ENCODE measurements at regions not wholly inside any gene's neighbourhood (a gene's known extent, or its start where the extent isn't known, plus 50 kb on each side); places are given as distances from the start of the nearest gene placed in this dataset.
"Not testable (repeated sequence)": the region's sequence is repeated elsewhere in the genome, so short reads cannot be mapped to it uniquely, and the experiment has no call there.

- DNase-seq = no peak
Measured at GRCh38 chr5:85173469-85173868, 788.8 kb upstream of the EDIL3 start.

- DNase-seq = no peak
Measured at GRCh38 chr5:85182344-85182743, 797.7 kb upstream of the EDIL3 start.

GRCh38 chr5:85204289-85204688, 819.6 kb upstream of the EDIL3 start:
- no peak for DNase-seq

GRCh38 chr5:85205430-85205829, 820.8 kb upstream of the EDIL3 start:
- no peak for DNase-seq

- DNase-seq = no peak
Measured at GRCh38 chr5:85225388-85225787, 840.7 kb upstream of the EDIL3 start.

GRCh38 chr5:85249204-85249603, 864.5 kb upstream of the EDIL3 start:
- DNase-seq = no peak

GRCh38 chr5:85263125-85263524, 878.4 kb upstream of the EDIL3 start:
- no peak for DNase-seq

GRCh38 chr5:85266692-85267091, 882.0 kb upstream of the EDIL3 start:
- DNase-seq = no peak

- DNase-seq = no peak
Measured at GRCh38 chr5:85268194-85268593, 883.5 kb upstream of the EDIL3 start.

- DNase-seq = no peak
Measured at GRCh38 chr5:85278193-85278592, 893.5 kb upstream of the EDIL3 start.

- DNase-seq = no peak
Measured at GRCh38 chr5:85288914-85289313, 904.2 kb upstream of the EDIL3 start.

DNA sequence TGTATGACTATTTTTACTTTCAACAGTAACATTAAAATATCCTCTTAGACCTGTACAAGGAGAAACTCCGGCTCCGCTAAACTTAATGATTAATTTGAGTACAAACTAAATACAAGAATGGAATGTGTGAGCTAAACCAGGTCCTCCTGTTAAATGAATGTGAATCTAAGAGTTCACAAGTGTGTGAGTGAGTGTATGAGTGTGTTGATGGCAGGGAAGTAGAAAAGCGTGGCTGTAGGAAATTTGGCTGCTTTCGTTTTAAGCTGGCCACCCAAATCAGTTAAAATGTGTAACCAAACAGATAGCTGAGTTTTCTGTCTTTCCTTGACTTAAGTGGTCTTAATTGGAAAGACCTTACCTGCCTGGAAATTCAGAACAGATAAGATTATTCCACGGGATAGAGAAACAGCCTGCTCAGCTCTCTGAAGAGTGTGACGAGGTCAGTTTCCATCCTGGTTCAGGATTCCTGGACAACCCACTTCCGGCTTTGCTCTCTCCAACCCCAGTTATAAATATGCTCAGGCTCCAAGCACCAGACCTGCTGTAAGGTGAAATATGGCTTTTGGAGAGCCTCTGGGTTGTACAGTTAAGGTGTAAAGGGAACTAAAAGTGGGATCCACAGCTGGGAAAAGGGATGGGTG, 908.6 kb upstream of the EDIL3 start:
- no peak for DNase-seq

DNA sequence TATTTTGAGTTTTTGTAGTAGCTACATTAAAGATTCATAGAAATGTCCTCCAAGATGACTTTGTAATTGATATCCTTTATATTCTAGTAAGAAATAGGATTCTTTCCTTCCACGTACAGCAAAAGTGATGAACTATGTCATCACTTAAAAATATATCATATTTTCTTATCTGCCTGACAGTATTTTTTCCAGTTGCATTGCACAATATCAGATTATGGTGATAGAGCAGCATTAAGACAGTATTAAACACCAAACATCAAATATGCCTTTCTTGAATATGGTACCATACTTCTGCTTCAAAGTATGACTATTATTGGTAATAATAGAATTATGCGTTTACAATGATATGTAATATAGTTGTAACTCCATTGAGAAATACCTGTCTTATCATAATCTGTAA, 919.8 kb upstream of the EDIL3 start:
- DNase-seq = no peak

DNA sequence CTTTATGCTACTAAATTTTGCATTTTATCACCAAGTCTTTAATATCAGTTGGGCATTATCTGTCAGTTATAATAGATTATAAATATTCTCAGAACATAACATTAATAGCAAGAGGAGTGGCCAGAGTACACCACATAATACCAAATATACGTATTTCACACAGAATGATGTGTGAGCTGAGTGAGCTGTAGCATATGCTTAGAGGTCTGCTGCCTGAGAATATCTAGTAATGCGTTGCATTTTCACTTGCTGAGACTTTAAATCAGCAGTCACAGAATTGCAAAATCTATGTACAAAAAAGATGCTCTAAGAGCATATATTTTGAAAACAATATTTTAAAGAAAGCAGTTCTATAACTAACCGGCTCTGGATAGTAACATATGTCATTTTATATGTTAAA, 921.1 kb upstream of the EDIL3 start:
- DNase-seq = no peak

GRCh38 chr5:85311536-85311935, 926.9 kb upstream of the EDIL3 start:
- no peak for DNase-seq

GRCh38 chr5:85320495-85320894, 935.8 kb upstream of the EDIL3 start:
- no peak for DNase-seq

GRCh38 chr5:85333276-85333675, 948.6 kb upstream of the EDIL3 start:
- DNase-seq = no peak

GRCh38 chr5:85337435-85337834, 952.8 kb upstream of the EDIL3 start:
- DNase-seq = no peak

- no peak for DNase-seq
Measured at GRCh38 chr5:85340790-85341189, 956.1 kb upstream of the EDIL3 start.

DNA sequence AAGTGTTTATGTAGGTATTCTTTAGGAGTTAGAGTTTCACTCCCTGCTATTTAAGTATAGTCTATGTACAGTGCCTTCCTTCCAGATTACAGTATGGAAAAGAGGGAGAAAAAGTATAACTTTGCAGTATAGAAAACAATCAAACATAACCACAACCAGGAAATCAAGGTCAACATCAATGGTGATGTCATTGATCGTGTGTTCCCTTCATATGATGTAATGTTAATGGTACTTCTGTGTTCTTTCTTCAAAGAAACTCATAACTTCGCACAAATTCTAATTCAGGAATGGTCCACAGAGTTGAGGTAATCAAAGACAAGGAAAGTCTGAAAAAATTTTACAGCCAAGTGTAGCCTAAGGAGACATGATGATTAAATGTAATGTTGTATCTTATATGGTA, 961.1 kb upstream of the EDIL3 start:
- no peak for DNase-seq

GRCh38 chr5:85357309-85357708, 972.6 kb upstream of the EDIL3 start:
- DNase-seq = no peak

- no peak for DNase-seq
Measured at GRCh38 chr5:85375525-85375924, 990.8 kb upstream of the EDIL3 start.

- DNase-seq = no peak
Measured at GRCh38 chr5:85388770-85389169, 1004.1 kb upstream of the EDIL3 start.

DNA sequence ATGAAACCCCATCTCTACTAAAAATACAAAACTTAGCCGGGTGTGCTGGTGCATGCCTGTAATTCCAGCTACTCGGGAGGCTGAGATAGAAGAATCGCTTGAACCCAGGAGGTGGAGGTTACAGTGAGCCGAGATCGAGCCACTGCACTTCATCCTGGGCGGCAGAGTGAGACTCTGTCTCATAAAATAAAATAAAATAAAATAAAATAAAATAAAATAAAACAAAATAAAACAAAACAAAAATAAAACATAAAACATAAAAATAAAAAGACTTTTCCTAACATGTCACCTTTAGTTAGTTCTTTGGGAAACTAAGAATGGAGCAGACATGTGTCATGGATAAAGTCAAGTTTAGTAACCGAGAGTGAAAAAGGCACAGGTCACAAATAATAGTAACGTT, 1007.6 kb upstream of the EDIL3 start:
- DNase-seq = not testable (repeated sequence)

DNA sequence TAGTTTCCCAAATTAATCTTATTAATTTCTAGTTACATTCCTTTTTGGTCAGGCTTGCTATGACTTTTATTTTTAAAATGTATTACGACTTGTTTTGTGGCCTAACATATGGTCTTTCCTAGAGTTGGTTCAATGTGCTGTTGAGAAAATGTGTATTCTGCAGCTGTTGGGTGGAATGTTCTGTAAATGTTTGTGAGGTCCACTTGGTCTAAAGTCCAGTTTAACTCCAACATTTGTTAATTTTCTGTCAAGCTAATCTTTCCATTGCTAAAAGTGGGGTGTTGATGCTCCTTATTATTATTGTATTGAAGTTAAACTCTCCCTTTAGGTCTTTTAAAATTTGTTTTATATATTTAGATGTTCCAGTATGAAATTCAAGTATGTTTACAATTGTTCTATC, 1010.8 kb upstream of the EDIL3 start:
- no peak for DNase-seq

DNA sequence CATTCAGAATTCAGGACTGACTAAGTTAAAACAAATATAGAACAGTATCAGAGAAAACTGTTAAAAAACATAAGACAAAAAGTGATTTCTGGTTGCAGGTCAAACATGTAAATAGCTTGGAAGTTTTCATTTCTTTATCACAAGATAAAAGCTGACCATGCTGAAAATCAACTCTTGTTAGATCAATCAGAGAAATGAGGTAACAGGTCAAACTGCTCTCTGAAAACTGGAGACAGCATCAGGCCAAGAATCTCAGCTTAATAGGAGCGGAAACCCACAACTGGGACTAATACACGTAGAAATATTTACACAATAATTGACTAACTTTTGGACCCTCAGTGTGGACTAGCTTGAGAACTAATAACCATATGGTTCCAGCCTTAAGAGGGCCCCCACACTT, 1012.8 kb upstream of the EDIL3 start:
- DNase-seq = no peak
